Astrocyte of the cerebellum (primary cell): ENCODE measurements at regions not wholly inside any gene's neighbourhood (a gene's known extent, or its start where the extent isn't known, plus 50 kb on each side); places are given as distances from the start of the nearest gene placed in this dataset.

Source experiments
- DNase-seq: peaks from one replicate; pipeline ENCODE4 v3.0.0-alpha.2; 2011; ENCODE audit warnings: low read depth
- H3K4me3 ChIP-seq: 2 replicates; pipeline ENCODE4 v1.5.1; 2011; ENCODE audit warnings: mild to moderate bottlenecking, low read depth, low read length, moderate library complexity
- in situ Hi-C: cut with HindIII; loops from 2 replicates; pipeline ENCODE4 v1.10.0; 2017; ENCODE audit warnings: low sequenced_read_pairs
- TF ChIP-seq, protein P1 (sequence below): IDR thresholded peaks from 2 replicates; pipeline ENCODE4 v1.5.1; 2012; ENCODE audit warnings: low read length, low read depth, moderate library complexity, mild to moderate bottlenecking; ENCODE audit errors: missing control alignments

DNA sequence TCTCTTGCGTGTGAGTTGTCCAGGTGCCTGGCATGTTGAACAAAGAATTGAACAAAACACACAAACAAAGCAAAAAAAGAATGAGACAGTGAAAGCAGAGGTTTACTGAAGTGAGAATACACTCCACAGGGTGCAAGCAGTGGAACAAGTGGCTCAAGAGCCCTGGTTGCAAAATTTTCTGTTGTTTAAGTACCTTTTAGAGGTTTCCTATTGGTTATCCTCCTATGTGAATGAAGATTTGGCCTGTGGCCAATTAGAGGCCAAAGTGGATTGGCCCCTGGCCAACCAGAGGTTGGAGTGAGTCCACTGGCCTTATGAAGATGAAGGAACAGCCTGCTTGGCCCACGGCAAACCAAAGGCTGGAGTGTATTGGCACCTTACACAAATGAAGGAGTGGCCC lies 1188.5 kb upstream of the NRXN1 start:
- DNase-seq, result no peak
- TF ChIP-seq, protein P1, sequence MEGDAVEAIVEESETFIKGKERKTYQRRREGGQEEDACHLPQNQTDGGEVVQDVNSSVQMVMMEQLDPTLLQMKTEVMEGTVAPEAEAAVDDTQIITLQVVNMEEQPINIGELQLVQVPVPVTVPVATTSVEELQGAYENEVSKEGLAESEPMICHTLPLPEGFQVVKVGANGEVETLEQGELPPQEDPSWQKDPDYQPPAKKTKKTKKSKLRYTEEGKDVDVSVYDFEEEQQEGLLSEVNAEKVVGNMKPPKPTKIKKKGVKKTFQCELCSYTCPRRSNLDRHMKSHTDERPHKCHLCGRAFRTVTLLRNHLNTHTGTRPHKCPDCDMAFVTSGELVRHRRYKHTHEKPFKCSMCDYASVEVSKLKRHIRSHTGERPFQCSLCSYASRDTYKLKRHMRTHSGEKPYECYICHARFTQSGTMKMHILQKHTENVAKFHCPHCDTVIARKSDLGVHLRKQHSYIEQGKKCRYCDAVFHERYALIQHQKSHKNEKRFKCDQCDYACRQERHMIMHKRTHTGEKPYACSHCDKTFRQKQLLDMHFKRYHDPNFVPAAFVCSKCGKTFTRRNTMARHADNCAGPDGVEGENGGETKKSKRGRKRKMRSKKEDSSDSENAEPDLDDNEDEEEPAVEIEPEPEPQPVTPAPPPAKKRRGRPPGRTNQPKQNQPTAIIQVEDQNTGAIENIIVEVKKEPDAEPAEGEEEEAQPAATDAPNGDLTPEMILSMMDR, result no peak
- in situ Hi-C loops, result no loop called here
- no peak overlapping the region for H3K4me3 ChIP-seq

DNA sequence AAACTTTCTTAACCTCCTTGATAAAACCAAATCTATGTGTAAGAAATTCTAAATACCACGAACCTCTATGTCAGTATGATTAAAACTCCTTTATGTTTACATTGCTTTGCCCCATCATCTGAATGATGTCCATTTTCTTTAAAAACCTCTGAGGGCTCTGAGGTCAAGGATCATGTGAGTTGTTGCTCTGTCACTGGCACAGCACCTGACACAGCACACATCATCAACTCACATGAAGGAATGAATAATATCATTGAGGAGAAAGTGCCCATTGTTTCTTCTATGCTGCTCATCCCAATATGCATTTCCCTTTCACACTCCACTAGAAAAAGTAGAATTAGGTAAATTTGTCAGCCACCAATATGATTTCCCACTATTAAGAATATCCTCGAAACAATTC lies 1178.7 kb upstream of the NRXN1 start:
- in situ Hi-C loops, result no loop called here
- no peak overlapping the region for H3K4me3 ChIP-seq
- no peak for DNase-seq
- TF ChIP-seq, protein P1, result no peak

DNA sequence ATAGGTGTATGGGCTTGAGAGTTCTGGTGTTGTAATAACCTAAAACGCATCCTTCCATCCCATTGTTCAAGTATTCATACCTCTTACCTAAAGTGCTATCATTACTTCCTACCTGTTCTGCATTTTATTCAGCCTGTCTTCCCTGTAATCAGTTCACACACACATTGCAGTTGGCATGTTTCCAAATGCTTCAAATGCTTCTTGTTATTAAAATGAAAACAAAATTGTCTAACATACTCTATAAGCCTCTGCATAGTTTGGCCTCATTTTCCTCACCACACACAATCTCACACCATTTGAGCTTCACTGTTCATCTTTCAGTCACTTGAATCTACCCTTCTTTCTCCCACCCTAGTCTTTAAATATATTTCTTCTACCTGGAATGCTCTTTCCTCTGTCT lies 1178.2 kb upstream of the NRXN1 start:
- no peak overlapping the region for H3K4me3 ChIP-seq
- in situ Hi-C loops, result no loop called here
- TF ChIP-seq, protein P1, result no peak
- peak; percentile 2 for DNase-seq

DNA sequence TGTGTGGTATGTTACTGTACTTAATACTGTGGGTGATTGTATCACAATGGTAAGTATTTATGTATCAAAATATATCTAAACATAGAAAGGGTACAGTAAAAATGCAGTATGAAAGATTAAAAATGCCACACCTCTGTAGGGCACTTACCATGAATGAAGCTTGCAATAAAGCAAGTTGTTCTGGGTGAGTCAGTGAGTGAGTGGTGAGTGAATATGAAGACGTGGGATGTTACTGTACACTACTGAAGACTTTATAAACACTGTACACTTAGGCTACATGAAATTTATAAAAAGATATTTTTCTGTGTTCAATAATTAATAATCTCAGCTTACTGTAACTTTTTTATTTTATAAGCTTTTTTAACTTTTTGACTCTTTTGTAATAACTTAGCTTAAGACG lies 1162.4 kb upstream of the NRXN1 start:
- TF ChIP-seq, protein P1, result no peak
- no peak for DNase-seq
- H3K4me3 ChIP-seq, result no peak overlapping the region
- in situ Hi-C loops, result no loop called here

DNA sequence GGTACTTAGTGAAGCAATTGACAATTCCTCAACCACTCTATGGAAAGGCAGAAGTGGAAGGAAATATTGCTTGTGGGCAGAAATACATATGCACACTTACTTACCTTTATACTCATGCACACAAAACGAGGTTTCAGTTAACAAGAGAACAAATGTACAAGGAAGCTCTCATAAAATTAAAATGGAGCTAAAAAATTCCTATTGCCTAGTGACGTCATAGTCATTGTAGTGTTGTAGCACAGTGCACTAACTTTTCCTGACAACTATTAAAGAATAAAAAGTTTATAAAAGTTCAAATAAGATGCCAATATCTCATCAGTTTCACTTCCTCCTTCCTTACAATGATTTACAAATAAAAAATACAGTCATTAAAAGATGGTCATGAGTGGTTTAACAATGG lies 1161.9 kb upstream of the NRXN1 start:
- in situ Hi-C loops, result no loop called here
- H3K4me3 ChIP-seq, result no peak overlapping the region
- DNase-seq, result no peak
- TF ChIP-seq, protein P1, result no peak

DNA sequence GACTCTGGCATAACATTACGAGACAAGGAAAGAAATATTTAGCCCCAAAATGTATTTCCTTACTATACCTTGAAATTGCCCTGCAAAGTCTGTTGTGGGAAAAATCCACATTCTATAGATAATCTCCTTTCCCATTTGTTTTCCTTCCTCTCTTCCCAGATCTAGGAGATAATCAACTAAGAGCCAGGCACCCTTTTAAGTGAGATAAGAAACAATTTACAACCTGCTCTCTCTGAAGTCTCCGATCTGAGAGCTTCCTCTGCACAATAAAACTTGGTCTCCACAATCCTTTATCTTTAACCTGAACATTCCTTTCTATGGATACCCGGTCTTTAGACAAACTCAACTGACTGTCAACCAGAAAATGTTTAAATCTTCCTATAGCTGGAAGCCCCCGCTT lies 1160.7 kb upstream of the NRXN1 start:
- no peak overlapping the region for H3K4me3 ChIP-seq
- in situ Hi-C loops, result no loop called here
- TF ChIP-seq, protein P1, result no peak
- no peak for DNase-seq

DNA sequence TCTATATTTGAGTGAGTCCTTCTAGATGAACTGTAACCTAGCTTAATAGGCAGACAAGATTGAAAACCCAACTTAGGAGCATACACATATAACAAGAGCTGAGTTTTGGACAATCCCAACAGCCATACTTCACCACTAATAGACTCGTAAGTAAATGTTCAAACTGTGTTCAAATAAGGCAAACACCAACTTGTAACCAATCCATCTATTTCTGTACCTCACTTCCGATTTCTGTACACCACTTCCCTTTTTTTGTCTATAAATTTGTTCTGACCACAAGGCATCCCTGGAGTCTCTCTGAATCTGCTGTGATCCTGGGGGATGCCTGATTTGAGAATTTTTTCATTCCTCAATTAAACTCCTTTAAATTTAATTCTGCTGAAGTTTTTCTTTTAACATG lies 1149.1 kb upstream of the NRXN1 start:
- TF ChIP-seq, protein P1, result no peak
- DNase-seq, result no peak
- in situ Hi-C loops, result no loop called here
- no peak overlapping the region for H3K4me3 ChIP-seq
